Mucosa of descending colon (tissue), 3 donors: ENCODE measurements at regions not wholly inside any gene's neighbourhood (a gene's known extent, or its start where the extent isn't known, plus 50 kb on each side); places are given as distances from the start of the nearest gene placed in this dataset.
A peak's percentile ranks its signal among the peaks of the same experiment; 100 is the strongest.

Experiments
- ATAC-seq: fragments of 200-7000 bp; cut with Tn5 transposase; one replicate; pipeline ENCODE4 v1.9.1; 2020; ENCODE audit warnings: mild to moderate bottlenecking, moderate library complexity
- DNase-seq, 3 donors: peaks; one replicate each; pipeline ENCODE4 v3.0.0-alpha.2; 2020
- H3K36me3 ChIP-seq: fragments of 200-600 bp; one replicate; pipeline ENCODE4 v1.8.0; 2021; ENCODE audit warnings: low read depth, mild to moderate bottlenecking
- H3K4me1 ChIP-seq: fragments of 200-600 bp; one replicate; pipeline ENCODE4 v1.8.0; 2021; ENCODE audit warnings: low read depth, mild to moderate bottlenecking
- H3K4me3 ChIP-seq: fragments of 200-600 bp; one replicate; pipeline ENCODE4 v1.8.0; 2021; ENCODE audit warnings: mild to moderate bottlenecking
- H3K9me3 ChIP-seq: fragments of 200-600 bp; one replicate; pipeline ENCODE4 v1.8.0; 2021; ENCODE audit warnings: mild to moderate bottlenecking
- CTCF ChIP-seq: fragments of 200-600 bp; IDR thresholded peaks from one replicate; pipeline ENCODE4 v1.8.0; 2022; ENCODE audit warnings: antibody characterized with exemption, mild to moderate bottlenecking
- intact Hi-C, 2 donors: fragments of 100-400 bp; cut with DNase I in 1 of 2; cut with micrococcal nuclease in 1 of 2; formaldehyde crosslinking; loops; one replicate each; pipeline versions ENCODE4 v1.11.0 to v1.11.1; 2022; cut with DNase I, micrococcal nuclease
- donor health status: DM: no; HTN: no; CAD: no; lungs with moderate emphysema.
- donor health status: DM: no; HTN: no; CAD: no.
- donor health status: DM: no; HTN: yes; CAD: no.

- DNase-seq (no peak), ATAC-seq (no peak)
- H3K4me1 ChIP-seq = no peaks in the 10 kb centered on the region
- TF ChIP-seq CTCF = no peak
- no peak overlapping the region for H3K4me3 ChIP-seq
- intact Hi-C loops = no loop called here
- no peaks in the 10 kb centered on the region for H3K36me3 ChIP-seq
- H3K9me3 ChIP-seq = no peaks in the 10 kb centered on the region
Measured at GRCh38 chr2:136628490-136628889, 136.9 kb upstream of the THSD7B start.

- Histone ChIP-seq H3K4me3 (no peak overlapping the region), H3K9me3 (no peaks in the 10 kb centered on the region), H3K36me3 (no peaks in the 10 kb centered on the region), H3K4me1 (no peaks in the 10 kb centered on the region)
- intact Hi-C loops = no loop called here
- TF ChIP-seq CTCF = no peak
- ATAC-seq (no peak), DNase-seq (no peak)
Measured at GRCh38 chr2:136613096-136613495, 152.2 kb upstream of the THSD7B start.

GRCh38 chr2:136612079-136612478 lies 153.3 kb upstream of the THSD7B start:
- no peak for TF ChIP-seq CTCF
- intact Hi-C loops = no loop called here
- DNase-seq (no peak), ATAC-seq (no peak)
- H3K4me1 ChIP-seq = no peaks in the 10 kb centered on the region
- no peak overlapping the region for H3K4me3 ChIP-seq
- no peaks in the 10 kb centered on the region for H3K36me3 ChIP-seq
- no peaks in the 10 kb centered on the region for H3K9me3 ChIP-seq

GRCh38 chr2:136611451-136611850 lies 153.9 kb upstream of the THSD7B start:
- intact Hi-C loops = no loop called here
- no peak for ATAC-seq
- Histone ChIP-seq H3K4me3 (no peak overlapping the region), H3K4me1 (no peaks in the 10 kb centered on the region), H3K9me3 (no peaks in the 10 kb centered on the region), H3K36me3 (no peaks in the 10 kb centered on the region)
- no peak for DNase-seq
- TF ChIP-seq CTCF = no peak

- H3K4me3 ChIP-seq = no peak overlapping the region
- H3K4me1 ChIP-seq = no peaks in the 10 kb centered on the region
- H3K36me3 ChIP-seq = no peaks in the 10 kb centered on the region
- DNase-seq (peak in 1 of 3 donors; percentile 16), ATAC-seq (no peak)
- no peaks in the 10 kb centered on the region for H3K9me3 ChIP-seq
- intact Hi-C loops = no loop called here
- TF ChIP-seq CTCF = no peak
Measured at GRCh38 chr2:136582628-136583205, 182.6 kb upstream of the THSD7B start.

- no peak for DNase-seq
- intact Hi-C loops = no loop called here
- H3K4me1 ChIP-seq = no peaks in the 10 kb centered on the region
- H3K9me3 ChIP-seq = no peaks in the 10 kb centered on the region
- ATAC-seq = no peak
- TF ChIP-seq CTCF = no peak
- H3K4me3 ChIP-seq = no peak overlapping the region
- H3K36me3 ChIP-seq = no peaks in the 10 kb centered on the region
Measured at GRCh38 chr2:136572335-136572734, 193.0 kb upstream of the THSD7B start.
